Kidney epithelial cell (primary cell): ENCODE measurements at regions not wholly inside any gene's neighbourhood (a gene's known extent, or its start where the extent isn't known, plus 50 kb on each side); places are given as distances from the start of the nearest gene placed in this dataset.
A peak's percentile ranks its signal among the peaks of the same experiment; 100 is the strongest.
"Not testable (repeated sequence)": the region's sequence is repeated elsewhere in the genome, so short reads cannot be mapped to it uniquely, and the experiment has no call there.

ENCODE experiments used
- DNase-seq: peaks from one replicate; pipeline ENCODE4 v3.0.0-alpha.2; 2010; ENCODE audit warnings: low read depth
- H3K27me3 ChIP-seq: 2 replicates; pipeline ENCODE4 v1.6.0; 2011; ENCODE audit warnings: low read length; ENCODE audit not compliant: control insufficient read depth, insufficient read depth
- H3K36me3 ChIP-seq: 2 replicates; pipeline ENCODE4 v1.5.1; 2011; ENCODE audit warnings: low read length; ENCODE audit not compliant: control insufficient read depth, insufficient read depth
- H3K4me3 ChIP-seq: 2 replicates; pipeline ENCODE4 v1.5.1; 2011; ENCODE audit warnings: low read depth, mild to moderate bottlenecking, control low read depth, low read length
- CTCF ChIP-seq: IDR thresholded peaks from 2 replicates; pipeline ENCODE4 v1.5.1; 2011; ENCODE audit warnings: mild to moderate bottlenecking, moderate library complexity, low read length, control low read depth, inconsistent platforms; ENCODE audit not compliant: insufficient read depth, poor library complexity, severe bottlenecking

- DNase-seq, H3K27me3 ChIP-seq, H3K36me3 ChIP-seq, H3K4me3 ChIP-seq: not testable (repeated sequence)
Observed at GRCh38 chr4:9582880-9583279, 138.7 kb downstream of the DEFB131A start.

- Histone ChIP-seq H3K27me3 (no peaks in the 10 kb centered on the region), H3K36me3 (no peaks in the 10 kb centered on the region), H3K4me3 (no peak overlapping the region)
- TF ChIP-seq CTCF = no peak
- no peak for DNase-seq
Observed at GRCh38 chr4:9592010-9592409, 147.8 kb downstream of the DEFB131A start.

GRCh38 chr4:9594948-9595347 lies 150.7 kb downstream of the DEFB131A start:
- Histone ChIP-seq H3K4me3 (no peak overlapping the region), H3K27me3 (no peaks in the 10 kb centered on the region), H3K36me3 (no peaks in the 10 kb centered on the region)
- no peak for DNase-seq
- no peak for TF ChIP-seq CTCF

GRCh38 chr4:9595531-9595930 lies 151.3 kb downstream of the DEFB131A start:
- not testable (repeated sequence) for H3K27me3 ChIP-seq, DNase-seq, H3K36me3 ChIP-seq, H3K4me3 ChIP-seq

GRCh38 chr4:9599266-9599665 lies 155.1 kb downstream of the DEFB131A start:
- no peak for DNase-seq

GRCh38 chr4:9600246-9600645 lies 156.0 kb downstream of the DEFB131A start:
- no peak for TF ChIP-seq CTCF
- DNase-seq = no peak
- Histone ChIP-seq H3K27me3 (no peaks in the 10 kb centered on the region), H3K4me3 (no peak overlapping the region), H3K36me3 (no peaks in the 10 kb centered on the region)

More at GRCh38 chr4:9599266-9599665, 155.1 kb downstream of the DEFB131A start:
- no peaks in the 10 kb centered on the region for H3K27me3 ChIP-seq
- no peaks in the 10 kb centered on the region for H3K36me3 ChIP-seq
- no peak for TF ChIP-seq CTCF
- H3K4me3 ChIP-seq = no peak overlapping the region

GRCh38 chr4:9602389-9602914 lies 158.2 kb downstream of the DEFB131A start:
- Histone ChIP-seq H3K27me3 (no peaks in the 10 kb centered on the region), H3K4me3 (no peak overlapping the region), H3K36me3 (no peaks in the 10 kb centered on the region)
- TF ChIP-seq CTCF = no peak
- no peak for DNase-seq

GRCh38 chr4:9604031-9604892 lies 160.0 kb downstream of the DEFB131A start:
- H3K36me3 ChIP-seq, H3K27me3 ChIP-seq: not testable (repeated sequence)
- peak overlapping the region; percentile 14 for H3K4me3 ChIP-seq
- peak; percentile 50 for DNase-seq

GRCh38 chr4:9604893-9605190 lies 160.6 kb downstream of the DEFB131A start:
- not testable (repeated sequence) for H3K36me3 ChIP-seq, H3K27me3 ChIP-seq, H3K4me3 ChIP-seq, DNase-seq
